ENCODE measurements at regions not wholly inside any gene's neighbourhood (a gene's known extent, or its start where the extent isn't known, plus 50 kb on each side); places are given as distances from the start of the nearest gene placed in this dataset.

GRCh38 chr21:35697321-35697808 lies 363.0 kb downstream of the SETD4 start:
- DNase-seq (ENCODE audit: low read depth in 2 of 2), result no peak

- DNase-seq (ENCODE audit: low read depth in 2 of 2), result no peak
Measured at GRCh38 chr21:35696644-35697043, 363.7 kb downstream of the SETD4 start.

- DNase-seq (ENCODE audit: low read depth in 2 of 2), result no peak
Measured at GRCh38 chr21:35692311-35692710, 368.0 kb downstream of the SETD4 start.

- no peak for DNase-seq (ENCODE audit: low read depth in 2 of 2)
Measured at GRCh38 chr21:35690436-35690835, 369.9 kb downstream of the SETD4 start.

- no peak for DNase-seq (ENCODE audit: low read depth in 2 of 2)
Measured at GRCh38 chr21:35686156-35686555, 374.2 kb downstream of the SETD4 start.

GRCh38 chr21:35683664-35684304 lies 376.5 kb downstream of the SETD4 start:
- no peak for DNase-seq (ENCODE audit: low read depth in 2 of 2)

GRCh38 chr21:35682904-35683549 lies 377.3 kb downstream of the SETD4 start:
- no peak for DNase-seq (ENCODE audit: low read depth in 2 of 2)

- DNase-seq (ENCODE audit: low read depth in 2 of 2), result no peak
Measured at GRCh38 chr21:35681946-35682345, 378.4 kb downstream of the SETD4 start.

GRCh38 chr21:35679076-35679475 lies 381.2 kb downstream of the SETD4 start:
- no peak for DNase-seq (ENCODE audit: low read depth in 2 of 2)

GRCh38 chr21:35678393-35678792 lies 381.9 kb downstream of the SETD4 start:
- DNase-seq (ENCODE audit: low read depth in 2 of 2), result no peak

GRCh38 chr21:35677298-35677841 lies 383.0 kb downstream of the SETD4 start:
- DNase-seq (ENCODE audit: low read depth in 2 of 2), result no peak

GRCh38 chr21:35674895-35675470 lies 385.3 kb downstream of the SETD4 start:
- DNase-seq (ENCODE audit: low read depth in 2 of 2), result no peak

- DNase-seq (ENCODE audit: low read depth in 2 of 2), result no peak
Measured at GRCh38 chr21:35674091-35674671, 386.1 kb downstream of the SETD4 start.

GRCh38 chr21:35672313-35672712 lies 388.0 kb downstream of the SETD4 start:
- no peak for DNase-seq (ENCODE audit: low read depth in 2 of 2)

- DNase-seq (ENCODE audit: low read depth in 2 of 2), result no peak
Measured at GRCh38 chr21:35664683-35665082, 395.6 kb downstream of the SETD4 start.

GRCh38 chr21:35663856-35664606 lies 396.3 kb downstream of the SETD4 start:
- DNase-seq (ENCODE audit: low read depth in 2 of 2), result no peak

- DNase-seq (ENCODE audit: low read depth in 2 of 2), result no peak
Measured at GRCh38 chr21:35658242-35658641, 402.1 kb downstream of the SETD4 start.

GRCh38 chr21:35652872-35653271 lies 407.5 kb downstream of the SETD4 start:
- no peak for DNase-seq (ENCODE audit: low read depth in 2 of 2)

- DNase-seq (ENCODE audit: low read depth in 2 of 2), result no peak
Measured at GRCh38 chr21:35652196-35652595, 408.1 kb downstream of the SETD4 start.

- DNase-seq (ENCODE audit: low read depth in 2 of 2), result no peak
Measured at GRCh38 chr21:35651196-35651595, 409.1 kb downstream of the SETD4 start.

GRCh38 chr21:35649186-35649585 lies 411.1 kb downstream of the SETD4 start:
- DNase-seq (ENCODE audit: low read depth in 2 of 2), result no peak

GRCh38 chr21:35648512-35648911 lies 411.8 kb downstream of the SETD4 start:
- DNase-seq (ENCODE audit: low read depth in 2 of 2), result no peak

Measured in activated CD4-positive, alpha-beta T cell treated with anti-CD3 and anti-CD28 coated beads for 24 hours (primary cell).